T-cell (primary cell): ENCODE measurements at regions not wholly inside any gene's neighbourhood (a gene's known extent, or its start where the extent isn't known, plus 50 kb on each side); places are given as distances from the start of the nearest gene placed in this dataset.

ENCODE experiments used
- ATAC-seq, 4 experiments: fragments of 200-7000 bp in 3 of 4; fragments of 150-1000 bp in 1 of 4; cut with Tn5 transposase; replicated peaks in 1 of 4; 1 replicate in 3 of 4; 2 replicates in 1 of 4; pipeline ENCODE4 v1.10.0; 2021; ENCODE audit warnings: moderate library complexity in 3 of 4, mild to moderate bottlenecking in 2 of 4, moderate number of reproducible peaks in 1 of 4
- CTCF ChIA-PET, 2 donors: fragments of 300-600 bp; sonication (Branson Sonifier 250); formaldehyde crosslinking; loops; one replicate each; lab custom pipeline; 2022; ENCODE audit warnings: antibody characterized with exemption in 2 of 2; lab: Charles Lee
- POLR2A ChIA-PET, 2 donors: fragments of 300-600 bp; sonication (Branson Sonifier 250); formaldehyde crosslinking; loops; one replicate each; lab custom pipeline; 2022; ENCODE audit warnings: antibody characterized with exemption in 2 of 2; lab: Charles Lee
- DNase-seq, 35 experiments: peaks; one replicate each; pipeline versions ENCODE4 v3.0.0 to v3.0.0-alpha.2; 2013 to 2023
- H3K27ac ChIP-seq: one replicate; pipeline ENCODE4 v1.5.1; 2013; ENCODE audit warnings: low read length
- H3K27me3 ChIP-seq, 2 experiments: replicated peaks in 1 of 2; 1 replicate in 1 of 2; 2 replicates in 1 of 2; pipeline versions ENCODE4 v1.6.1 to v1.7.0; 2013; ENCODE audit warnings: low read length in 1 of 2, mixed read lengths in 1 of 2; ENCODE audit not compliant: control insufficient read depth in 2 of 2, insufficient read depth in 2 of 2; ENCODE audit errors: extremely low read depth in 1 of 2
- H3K36me3 ChIP-seq, 2 donors: 1 replicate in 1 of 2; 2 replicates in 1 of 2; pipeline versions ENCODE4 v1.6.1 to v1.7.0; 2013; ENCODE audit warnings: low read length in 1 of 2; ENCODE audit not compliant: control insufficient read depth in 2 of 2, insufficient read depth in 1 of 2; ENCODE audit errors: extremely low read depth in 1 of 2
- H3K4me1 ChIP-seq, 2 experiments: 1 replicate in 1 of 2; 2 replicates in 1 of 2; pipeline versions ENCODE4 v1.6.1 to v1.7.0; 2013; ENCODE audit warnings: low read length in 2 of 2, mixed read lengths in 1 of 2; ENCODE audit not compliant: insufficient read depth in 2 of 2, control insufficient read depth in 1 of 2; ENCODE audit errors: extremely low read depth in 1 of 2
- H3K4me3 ChIP-seq, 2 donors: 1 replicate in 1 of 2; 2 replicates in 1 of 2; pipeline versions ENCODE4 v1.5.1 to v1.7.0; 2013; ENCODE audit warnings: mild to moderate bottlenecking in 2 of 2, low read length in 1 of 2, moderate library complexity in 1 of 2; ENCODE audit not compliant: control insufficient read depth in 1 of 2; ENCODE audit errors: extremely low read depth in 1 of 2
- H3K9me3 ChIP-seq: 2 replicates; pipeline ENCODE4 v1.7.0; 2013
- H3K27ac Mint-ChIP-seq, 2 donors: one replicate each; pipeline ENCODE4 v1.8.0; 2020 to 2021; ENCODE audit warnings: mild to moderate bottlenecking in 2 of 2, mixed read lengths in 2 of 2
- H3K27me3 Mint-ChIP-seq, 2 donors: one replicate each; pipeline ENCODE4 v1.8.0; 2021 to 2022; ENCODE audit warnings: mixed read lengths in 2 of 2
- H3K36me3 Mint-ChIP-seq: one replicate; pipeline ENCODE4 v1.8.0; 2021; ENCODE audit warnings: mixed read lengths
- H3K4me1 Mint-ChIP-seq, 3 donors: one replicate each; pipeline ENCODE4 v1.8.0; 2020 to 2022; ENCODE audit warnings: mixed read lengths in 3 of 3, mild to moderate bottlenecking in 1 of 3
- H3K4me3 Mint-ChIP-seq, 3 donors: one replicate each; pipeline ENCODE4 v1.8.0; 2020 to 2022; ENCODE audit warnings: mild to moderate bottlenecking in 3 of 3, mixed read lengths in 3 of 3, moderate library complexity in 3 of 3
- H3K9me3 Mint-ChIP-seq, 3 donors: one replicate each; pipeline ENCODE4 v1.8.0; 2020 to 2022; ENCODE audit warnings: mixed read lengths in 3 of 3
- WGBS: methylation state at CpG from one replicate; pipeline ENCODE4 v1.1.5; 2013; ENCODE audit warnings: missing lambda C conversion rate; ENCODE audit not compliant: insufficient coverage; 5-methylcytosine and 5-hydroxymethylcytosine counted together

GRCh38 chr4:101682946-101683345 is 107.6 kb upstream of the BANK1 start:
- CTCF ChIA-PET, result no interaction called here
- no peaks in the 10 kb centered on the region for H3K9me3 Mint-ChIP-seq
- Histone ChIP-seq H3K36me3 (no peaks in the 10 kb centered on the region), H3K4me3 (no peak overlapping the region), H3K27me3 (no peaks in the 10 kb centered on the region), H3K9me3 (no peaks in the 10 kb centered on the region), H3K27ac (no peak overlapping the region), H3K4me1 (no peaks in the 10 kb centered on the region)
- POLR2A ChIA-PET, result no interaction called here
- ATAC-seq (no peak), DNase-seq (no peak)
- no CpG with 5 or more reads among the region's 3 CpGs for WGBS
- H3K36me3 Mint-ChIP-seq, result no peaks in the 10 kb centered on the region
- H3K27me3 Mint-ChIP-seq, result peaks cover 6 to 13% of the 10 kb centered on the region in 2 donors
- no peak overlapping the region for H3K27ac Mint-ChIP-seq
- no peaks in the 10 kb centered on the region for H3K4me1 Mint-ChIP-seq
- H3K4me3 Mint-ChIP-seq, result no peak overlapping the region

- POLR2A ChIA-PET, result interaction anchor here in 1 of 2 donors (0.6 kb wide), 1 partner anchor 659 kb away, joined by 3 read pairs; no protein-coding TSS in a partner anchor
- no peak for ATAC-seq
- 69% methylated on average over 2 of the region's 3 CpGs for WGBS
Measured at GRCh38 chr4:101678180-101678579, 112.3 kb upstream of the BANK1 start.

GRCh38 chr4:101670897-101671296 is 119.6 kb upstream of the BANK1 start:
- Histone ChIP-seq H3K27ac (no peak overlapping the region), H3K4me3 (no peak overlapping the region), H3K36me3 (no peaks in the 10 kb centered on the region), H3K9me3 (no peaks in the 10 kb centered on the region), H3K27me3 (no peaks in the 10 kb centered on the region), H3K4me1 (no peaks in the 10 kb centered on the region)
- Mint-ChIP-seq H3K4me3 (no peak overlapping the region), H3K36me3 (no peaks in the 10 kb centered on the region), H3K27me3 (peaks cover 0 to 3% of the 10 kb centered on the region in 2 donors), H3K27ac (no peak overlapping the region), H3K9me3 (no peaks in the 10 kb centered on the region), H3K4me1 (no peaks in the 10 kb centered on the region)
- DNase-seq (no peak), ATAC-seq (no peak)
- CTCF ChIA-PET, result no interaction called here
- POLR2A ChIA-PET, result no interaction called here
- WGBS, result 84% methylated on average over 3 of the region's 3 CpGs

More at GRCh38 chr4:101678180-101678579, 112.3 kb upstream of the BANK1 start:
- Mint-ChIP-seq H3K4me3 (no peak overlapping the region), H3K27ac (no peak overlapping the region), H3K9me3 (peaks cover 0 to 4% (median 0%) of the 10 kb centered on the region in 3 donors), H3K27me3 (peaks cover 0 to 3% of the 10 kb centered on the region in 2 donors), H3K36me3 (no peaks in the 10 kb centered on the region), H3K4me1 (no peaks in the 10 kb centered on the region)
- Histone ChIP-seq H3K27me3 (no peaks in the 10 kb centered on the region), H3K4me1 (no peaks in the 10 kb centered on the region), H3K36me3 (no peaks in the 10 kb centered on the region), H3K27ac (no peak overlapping the region), H3K4me3 (no peak overlapping the region), H3K9me3 (no peaks in the 10 kb centered on the region)
- no peak for DNase-seq
- CTCF ChIA-PET, result no interaction called here

- no peaks in the 10 kb centered on the region for H3K4me1 ChIP-seq
- Mint-ChIP-seq H3K27ac (no peak overlapping the region), H3K36me3 (no peaks in the 10 kb centered on the region), H3K4me1 (no peaks in the 10 kb centered on the region), H3K9me3 (no peaks in the 10 kb centered on the region), H3K27me3 (peaks cover 0 to 3% of the 10 kb centered on the region in 2 donors), H3K4me3 (no peak overlapping the region)
- WGBS, result 92% methylated on average over 2 of the region's 4 CpGs
- ChIA-PET CTCF (no interaction called here), POLR2A (no interaction called here)
- no peaks in the 10 kb centered on the region for H3K9me3 ChIP-seq
- H3K36me3 ChIP-seq, result no peaks in the 10 kb centered on the region
- ATAC-seq (no peak), DNase-seq (no peak)
- H3K4me3 ChIP-seq, result no peak overlapping the region
- no peak overlapping the region for H3K27ac ChIP-seq
- no peaks in the 10 kb centered on the region for H3K27me3 ChIP-seq
Measured at GRCh38 chr4:101670370-101670769, 120.2 kb upstream of the BANK1 start.

GRCh38 chr4:101669832-101670188 is 120.7 kb upstream of the BANK1 start:
- Mint-ChIP-seq H3K27me3 (peaks cover 0 to 3% of the 10 kb centered on the region in 2 donors), H3K9me3 (no peaks in the 10 kb centered on the region), H3K27ac (no peak overlapping the region), H3K36me3 (no peaks in the 10 kb centered on the region), H3K4me1 (no peaks in the 10 kb centered on the region), H3K4me3 (no peak overlapping the region)
- Histone ChIP-seq H3K4me1 (no peaks in the 10 kb centered on the region), H3K4me3 (no peak overlapping the region), H3K27ac (no peak overlapping the region), H3K36me3 (no peaks in the 10 kb centered on the region), H3K9me3 (no peaks in the 10 kb centered on the region), H3K27me3 (no peaks in the 10 kb centered on the region)
- ATAC-seq (no peak), DNase-seq (no peak)
- ChIA-PET POLR2A (no interaction called here), CTCF (no interaction called here)
- WGBS, result no CpG with 5 or more reads among the region's 1 CpG

- Mint-ChIP-seq H3K27ac (no peak overlapping the region), H3K4me3 (no peak overlapping the region), H3K4me1 (no peaks in the 10 kb centered on the region), H3K9me3 (no peaks in the 10 kb centered on the region), H3K27me3 (peaks cover 0 to 3% of the 10 kb centered on the region in 2 donors), H3K36me3 (no peaks in the 10 kb centered on the region)
- H3K36me3 ChIP-seq, result no peaks in the 10 kb centered on the region
- ATAC-seq (no peak), DNase-seq (no peak)
- no peak overlapping the region for H3K4me3 ChIP-seq
- no peak overlapping the region for H3K27ac ChIP-seq
- no peaks in the 10 kb centered on the region for H3K9me3 ChIP-seq
- ChIA-PET POLR2A (no interaction called here), CTCF (no interaction called here)
- 84% methylated on average over 2 of the region's 3 CpGs for WGBS
- no peaks in the 10 kb centered on the region for H3K27me3 ChIP-seq
- no peaks in the 10 kb centered on the region for H3K4me1 ChIP-seq
Measured at GRCh38 chr4:101669138-101669831, 121.2 kb upstream of the BANK1 start.

GRCh38 chr4:101667348-101667747 is 123.2 kb upstream of the BANK1 start:
- H3K9me3 Mint-ChIP-seq, result no peaks in the 10 kb centered on the region
- no peaks in the 10 kb centered on the region for H3K4me1 ChIP-seq
- no peak overlapping the region for H3K27ac Mint-ChIP-seq
- no peaks in the 10 kb centered on the region for H3K36me3 Mint-ChIP-seq
- no CpG with 5 or more reads among the region's 4 CpGs for WGBS
- DNase-seq (no peak), ATAC-seq (no peak)
- H3K36me3 ChIP-seq, result no peaks in the 10 kb centered on the region
- POLR2A ChIA-PET, result no interaction called here
- H3K9me3 ChIP-seq, result no peaks in the 10 kb centered on the region
- no peaks in the 10 kb centered on the region for H3K27me3 ChIP-seq
- no peak overlapping the region for H3K4me3 Mint-ChIP-seq
- H3K4me1 Mint-ChIP-seq, result no peaks in the 10 kb centered on the region
- no peak overlapping the region for H3K4me3 ChIP-seq
- H3K27me3 Mint-ChIP-seq, result peaks cover 0 to 3% of the 10 kb centered on the region in 2 donors
- CTCF ChIA-PET, result no interaction called here
- H3K27ac ChIP-seq, result no peak overlapping the region
